Endodermal cell (in vitro differentiated cells): ENCODE measurements at regions not wholly inside any gene's neighbourhood (a gene's known extent, or its start where the extent isn't known, plus 50 kb on each side); places are given as distances from the start of the nearest gene placed in this dataset.

Experiments
- DNase-seq: peaks from one replicate; pipeline ENCODE4 v3.0.0-alpha.2; 2017
- H3K27ac ChIP-seq: 2 replicates; pipeline ENCODE4 v1.5.1; 2013; ENCODE audit warnings: mild to moderate bottlenecking, low read depth, low read length, moderate library complexity
- H3K27me3 ChIP-seq: 2 replicates; pipeline ENCODE4 v1.6.1; 2013; ENCODE audit warnings: mild to moderate bottlenecking, low read length, moderate library complexity; ENCODE audit not compliant: insufficient read depth, control insufficient read depth, poor library complexity, severe bottlenecking
- H3K36me3 ChIP-seq: 2 replicates; pipeline ENCODE4 v1.7.0; 2013; ENCODE audit warnings: mild to moderate bottlenecking, low read length, moderate library complexity; ENCODE audit not compliant: control insufficient read depth, insufficient read depth
- H3K4me1 ChIP-seq: one replicate; pipeline ENCODE4 v1.7.0; 2013; ENCODE audit warnings: low read length; ENCODE audit not compliant: control insufficient read depth, insufficient read depth
- H3K4me3 ChIP-seq: 2 replicates; pipeline ENCODE4 v1.5.1; 2013; ENCODE audit warnings: mild to moderate bottlenecking, low read length, moderate library complexity
- H3K9ac ChIP-seq: 2 replicates; pipeline ENCODE4 v1.6.1; 2013; ENCODE audit warnings: mild to moderate bottlenecking, low read length, moderate library complexity; ENCODE audit not compliant: poor library complexity, severe bottlenecking; ENCODE audit errors: extremely low read depth
- H3K9me3 ChIP-seq: 2 replicates; pipeline ENCODE4 v1.6.1; 2013; ENCODE audit warnings: mild to moderate bottlenecking, low read length, moderate library complexity; ENCODE audit not compliant: control insufficient read depth
- H3K27ac Mint-ChIP-seq: 2 replicates; pipeline ENCODE4 v1.8.0; 2020; ENCODE audit warnings: mixed read lengths
- H3K27me3 Mint-ChIP-seq: 2 replicates; pipeline ENCODE4 v1.8.0; 2021; ENCODE audit warnings: mild to moderate bottlenecking, mixed read lengths; ENCODE audit not compliant: insufficient read depth
- H3K36me3 Mint-ChIP-seq: 2 replicates; pipeline ENCODE4 v1.8.0; 2020; ENCODE audit warnings: low read depth, mixed read lengths
- H3K4me1 Mint-ChIP-seq: 2 replicates; pipeline ENCODE4 v1.8.0; 2020; ENCODE audit warnings: mixed read lengths
- H3K4me3 Mint-ChIP-seq: 2 replicates; pipeline ENCODE4 v1.8.0; 2020; ENCODE audit warnings: mild to moderate bottlenecking, moderate library complexity, mixed read lengths
- H3K9me3 Mint-ChIP-seq: 2 replicates; pipeline ENCODE4 v1.8.0; 2020; ENCODE audit warnings: mild to moderate bottlenecking, mixed read lengths
- CTCF ChIP-seq: fragments of 200-600 bp; sonication (generic); conservative IDR thresholded peaks from 2 replicates; pipeline ENCODE4 v1.5.0; 2021; ENCODE audit warnings: antibody characterized with exemption, mild to moderate bottlenecking
- WGBS, 2 experiments: methylation state at CpG; one replicate each; pipeline versions ENCODE4 v1.1.5 to v1.1.7; 2013; ENCODE audit warnings: missing lambda C conversion rate in 2 of 2, mixed read lengths in 1 of 2; ENCODE audit not compliant: insufficient coverage in 1 of 2, insufficient read length in 1 of 2; 5-methylcytosine and 5-hydroxymethylcytosine counted together

- no peaks in the 10 kb centered on the region for H3K4me1 ChIP-seq
These were observed 360.0 kb upstream of the GALNT5 start for GRCh38 chr2:156897548-156897947.

GRCh38 chr2:156901373-156902031 is 356.0 kb upstream of the GALNT5 start:
- Histone ChIP-seq H3K27me3 (no peaks in the 10 kb centered on the region), H3K9me3 (no peaks in the 10 kb centered on the region), H3K27ac (no peak overlapping the region), H3K36me3 (no peaks in the 10 kb centered on the region), H3K9ac (no peak overlapping the region), H3K4me3 (no peak overlapping the region), H3K4me1 (no peaks in the 10 kb centered on the region)
- peaks cover 5% of the 10 kb centered on the region for H3K9me3 Mint-ChIP-seq
- H3K4me3 Mint-ChIP-seq: no peak overlapping the region
- no peaks in the 10 kb centered on the region for H3K4me1 Mint-ChIP-seq
- no peak for DNase-seq
- H3K27ac Mint-ChIP-seq: no peak overlapping the region
- H3K27me3 Mint-ChIP-seq: no peaks in the 10 kb centered on the region
- WGBS, 2 experiments: 87 to 100% methylated on average over 2 to 4 of the region's 4 CpGs
- H3K36me3 Mint-ChIP-seq: no peaks in the 10 kb centered on the region
- no peak for TF ChIP-seq CTCF

More at GRCh38 chr2:156897548-156897947, 360.0 kb upstream of the GALNT5 start:
- H3K36me3 Mint-ChIP-seq: no peaks in the 10 kb centered on the region
- H3K9ac ChIP-seq: no peak overlapping the region
- no peaks in the 10 kb centered on the region for H3K36me3 ChIP-seq
- H3K27me3 ChIP-seq: no peaks in the 10 kb centered on the region
- H3K4me1 Mint-ChIP-seq: peaks cover 14% of the 10 kb centered on the region
- no peak overlapping the region for H3K4me3 ChIP-seq
- no peaks in the 10 kb centered on the region for H3K9me3 ChIP-seq
- H3K27ac ChIP-seq: no peak overlapping the region
- H3K4me3 Mint-ChIP-seq: no peak overlapping the region
- TF ChIP-seq CTCF: no peak
- H3K27ac Mint-ChIP-seq: no peak overlapping the region
- DNase-seq: no peak
- peaks cover 2% of the 10 kb centered on the region for H3K27me3 Mint-ChIP-seq
- H3K9me3 Mint-ChIP-seq: peaks cover 5% of the 10 kb centered on the region

DNA sequence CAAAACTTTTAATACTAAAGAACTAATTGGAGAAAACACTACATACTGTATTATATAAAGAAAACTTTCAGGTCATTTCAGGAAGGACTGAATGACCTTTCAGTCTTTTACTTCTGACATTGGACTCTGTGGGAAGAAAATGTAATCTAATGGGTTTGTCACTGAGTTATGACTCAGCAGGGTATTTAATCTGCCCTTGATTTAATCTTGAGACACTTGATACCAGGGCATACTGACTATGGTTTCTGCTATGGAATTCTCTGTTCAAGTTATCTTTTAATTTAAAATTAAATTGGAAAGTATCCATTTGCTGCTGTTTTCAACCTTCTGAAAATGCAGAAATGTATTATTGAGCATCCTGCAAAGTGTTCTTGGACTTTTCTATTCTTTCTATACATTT is 354.2 kb upstream of the GALNT5 start:
- no peaks in the 10 kb centered on the region for H3K9me3 Mint-ChIP-seq
- no peak for DNase-seq
- H3K36me3 Mint-ChIP-seq: no peaks in the 10 kb centered on the region
- H3K4me3 ChIP-seq: no peak overlapping the region
- H3K27me3 Mint-ChIP-seq: no peaks in the 10 kb centered on the region
- no peak overlapping the region for H3K27ac ChIP-seq
- H3K36me3 ChIP-seq: no peaks in the 10 kb centered on the region
- H3K9ac ChIP-seq: no peak overlapping the region
- no peak for TF ChIP-seq CTCF
- H3K9me3 ChIP-seq: no peaks in the 10 kb centered on the region
- no peaks in the 10 kb centered on the region for H3K4me1 ChIP-seq
- no peaks in the 10 kb centered on the region for H3K27me3 ChIP-seq
- H3K4me1 Mint-ChIP-seq: no peaks in the 10 kb centered on the region
- H3K27ac Mint-ChIP-seq: no peak overlapping the region
- no peak overlapping the region for H3K4me3 Mint-ChIP-seq
